SK-N-SH (cell line): ENCODE measurements at regions not wholly inside any gene's neighbourhood (a gene's known extent, or its start where the extent isn't known, plus 50 kb on each side); places are given as distances from the start of the nearest gene placed in this dataset.

Experiments used
- CTCF ChIA-PET: fragments of 300-600, 350-600 bp; formaldehyde crosslinking; extraction: SDS; loops from one replicate; lab custom pipeline; 2021; lab: Yijun Ruan, JAX
- POLR2A ChIA-PET: fragments of 350-600 bp; sonication (Branson Sonifier 250); formaldehyde crosslinking; extraction: SDS; loops from one replicate; lab custom pipeline; 2020; ENCODE audit warnings: antibody characterized with exemption, inconsistent platforms; lab: Yijun Ruan, JAX
- DNase-seq: peaks from one replicate; pipeline ENCODE4 v3.0.0; 2012
- H2AFZ ChIP-seq: fragments of 200-600 bp; sonication (generic); 2 replicates; pipeline ENCODE4 v1.8.1; 2016; ENCODE audit warnings: antibody characterized with exemption, mild to moderate bottlenecking, low read depth
- H3F3A ChIP-seq: fragments of 200-600 bp; sonication (generic); replicated peaks from 2 replicates; pipeline ENCODE3; 2016; ENCODE audit warnings: antibody characterized with exemption, mild to moderate bottlenecking; ENCODE audit not compliant: insufficient read depth
- H3K27ac ChIP-seq, 2 experiments: fragments of 200-500 bp in 1 of 2; fragments of 200-600 bp in 1 of 2; sonication (Bioruptor generic) in 1 of 2; sonication (generic), shearing (Covaris generic) in 1 of 2; 2 replicates each; pipeline versions ENCODE4 v1.5.1 to v1.6.1; 2014 to 2016; ENCODE audit warnings: low read depth in 2 of 2, inconsistent platforms in 1 of 2, low read length in 1 of 2, mild to moderate bottlenecking in 1 of 2, mixed read lengths in 1 of 2
- H3K27me3 ChIP-seq: fragments of 200-600 bp; sonication (generic), shearing (Covaris generic); 2 replicates; pipeline ENCODE4 v1.6.1; 2016; ENCODE audit warnings: mixed run types; ENCODE audit not compliant: insufficient read depth
- H3K36me3 ChIP-seq, 2 experiments: fragments of 200-500 bp in 1 of 2; fragments of 200-600 bp in 1 of 2; sonication (Bioruptor generic) in 1 of 2; sonication (generic) in 1 of 2; replicated peaks in 1 of 2; 2 replicates each; pipeline versions ENCODE3 to v1.5.1; 2014 to 2016; ENCODE audit warnings: low read length in 1 of 2, mild to moderate bottlenecking in 1 of 2; ENCODE audit not compliant: insufficient read depth in 2 of 2, control insufficient read depth in 1 of 2
- H3K4me1 ChIP-seq, 2 experiments: fragments of 200-500 bp in 1 of 2; fragments of 200-600 bp in 1 of 2; sonication (Bioruptor generic) in 1 of 2; sonication (generic), shearing (Covaris generic) in 1 of 2; 2 replicates each; pipeline versions ENCODE4 v1.5.1 to v1.6.1; 2014 to 2016; ENCODE audit warnings: low read depth in 1 of 2, low read length in 1 of 2, mixed run types in 1 of 2; ENCODE audit not compliant: insufficient read depth in 2 of 2, control insufficient read depth in 1 of 2
- H3K4me2 ChIP-seq: fragments of 200-600 bp; sonication (generic), shearing (Covaris generic); 2 replicates; pipeline ENCODE4 v1.6.1; 2017; ENCODE audit warnings: mixed run types
- H3K4me3 ChIP-seq, 2 experiments: fragments of 200-500 bp in 1 of 2; fragments of 200-600 bp in 1 of 2; sonication (Bioruptor generic) in 1 of 2; sonication (generic), shearing (Covaris generic) in 1 of 2; 2 replicates each; pipeline versions ENCODE4 v1.5.1 to v1.8.1; 2014 to 2016; ENCODE audit warnings: low read depth in 2 of 2, inconsistent platforms in 1 of 2, low read length in 1 of 2, mild to moderate bottlenecking in 1 of 2, mixed read lengths in 1 of 2, moderate library complexity in 1 of 2
- H3K79me2 ChIP-seq: fragments of 200-600 bp; sonication (generic); 2 replicates; pipeline ENCODE4 v1.8.1; 2017; ENCODE audit warnings: mild to moderate bottlenecking; ENCODE audit not compliant: insufficient read depth
- H3K9ac ChIP-seq: fragments of 200-600 bp; sonication (generic); 2 replicates; pipeline ENCODE4 v1.6.1; 2017; ENCODE audit warnings: mixed run types
- H3K9me2 ChIP-seq: fragments of 200-600 bp; sonication (generic); 2 replicates; pipeline ENCODE4 v1.6.1; 2017; ENCODE audit warnings: mixed run types
- H3K9me3 ChIP-seq: fragments of 200-600 bp; sonication (generic); 2 replicates; pipeline ENCODE4 v1.6.1; 2017; ENCODE audit warnings: mixed run types, mild to moderate bottlenecking, moderate library complexity
- H4K20me1 ChIP-seq: fragments of 200-600 bp; sonication (generic); 2 replicates; pipeline ENCODE4 v1.6.1; 2017; ENCODE audit warnings: mild to moderate bottlenecking, mixed run types; ENCODE audit not compliant: insufficient read depth
- ELF1 ChIP-seq: IDR thresholded peaks from 2 replicates; pipeline ENCODE4 v1.4.0; 2012
- EP300 ChIP-seq, 2 experiments: IDR thresholded peaks; 2 replicates each; pipeline versions ENCODE4 v1.4.0 to v1.6.1; 2012; ENCODE audit warnings: borderline replicate concordance in 1 of 2, low read depth in 1 of 2, low read length in 1 of 2
- EZH2phosphoT487 ChIP-seq: fragments of 200-600 bp; sonication (generic); IDR thresholded peaks from 2 replicates; pipeline ENCODE4 v1.6.1; 2017; ENCODE audit warnings: low read depth, mixed run types, mild to moderate bottlenecking, antibody characterized with exemption, moderate library complexity, borderline replicate concordance
- FOSL2 ChIP-seq: IDR thresholded peaks from 2 replicates; pipeline ENCODE4 v1.4.0; 2012; ENCODE audit warnings: low read depth, mild to moderate bottlenecking, moderate library complexity, borderline replicate concordance
- FOXJ3 ChIP-seq: sonication (generic); formaldehyde crosslinking; IDR thresholded peaks from 2 replicates; pipeline ENCODE4 v1.5.1; 2020; ENCODE audit warnings: mild to moderate bottlenecking, missing genetic modification reagents
- FOXM1 ChIP-seq: IDR thresholded peaks from 2 replicates; pipeline ENCODE4 v1.4.0; 2012; ENCODE audit warnings: low read depth, mild to moderate bottlenecking
- GABPA ChIP-seq: IDR thresholded peaks from 2 replicates; pipeline ENCODE4 v1.4.0; 2012; ENCODE audit warnings: low read depth, mild to moderate bottlenecking
- NFIC ChIP-seq: IDR thresholded peaks from 2 replicates; pipeline ENCODE4 v1.4.0; 2012; ENCODE audit warnings: borderline replicate concordance
- NRF1 ChIP-seq: IDR thresholded peaks from 2 replicates; pipeline ENCODE4 v1.6.1; 2012; ENCODE audit warnings: low read depth, mild to moderate bottlenecking, low read length
- POLR2AphosphoS5 ChIP-seq: IDR thresholded peaks from 2 replicates; pipeline ENCODE4 v1.6.1; 2012; ENCODE audit warnings: low read depth, low read length
- RAD21 ChIP-seq: IDR thresholded peaks from 2 replicates; pipeline ENCODE4 v1.6.1; 2012; ENCODE audit warnings: mild to moderate bottlenecking, low read length
- SIN3A ChIP-seq: IDR thresholded peaks from 2 replicates; pipeline ENCODE4 v1.6.1; 2012; ENCODE audit warnings: low read depth, mild to moderate bottlenecking, low read length, moderate library complexity, borderline replicate concordance
- TAF1 ChIP-seq: IDR thresholded peaks from 2 replicates; pipeline ENCODE4 v1.6.1; 2012; ENCODE audit warnings: low read depth, mild to moderate bottlenecking, low read length, moderate library complexity, borderline replicate concordance
- TEAD4 ChIP-seq: IDR thresholded peaks from 2 replicates; pipeline ENCODE4 v1.4.0; 2012; ENCODE audit warnings: mild to moderate bottlenecking, borderline replicate concordance; ENCODE audit not compliant: insufficient read depth
- WGBS: methylation state at CpG from one replicate; pipeline ENCODE4 v1.1.6; 2017; ENCODE audit warnings: low lambda C conversion rate; 5-methylcytosine and 5-hydroxymethylcytosine counted together
- TF ChIP-seq, protein P1 (sequence below): IDR thresholded peaks from 2 replicates; pipeline ENCODE4; 2012
- TF ChIP-seq, protein P2 (sequence below): fragments of 150-350 bp; IDR thresholded peaks from 2 replicates; pipeline ENCODE4 v1.6.1; 2016; ENCODE audit warnings: mild to moderate bottlenecking, low read depth, low read length

DNA sequence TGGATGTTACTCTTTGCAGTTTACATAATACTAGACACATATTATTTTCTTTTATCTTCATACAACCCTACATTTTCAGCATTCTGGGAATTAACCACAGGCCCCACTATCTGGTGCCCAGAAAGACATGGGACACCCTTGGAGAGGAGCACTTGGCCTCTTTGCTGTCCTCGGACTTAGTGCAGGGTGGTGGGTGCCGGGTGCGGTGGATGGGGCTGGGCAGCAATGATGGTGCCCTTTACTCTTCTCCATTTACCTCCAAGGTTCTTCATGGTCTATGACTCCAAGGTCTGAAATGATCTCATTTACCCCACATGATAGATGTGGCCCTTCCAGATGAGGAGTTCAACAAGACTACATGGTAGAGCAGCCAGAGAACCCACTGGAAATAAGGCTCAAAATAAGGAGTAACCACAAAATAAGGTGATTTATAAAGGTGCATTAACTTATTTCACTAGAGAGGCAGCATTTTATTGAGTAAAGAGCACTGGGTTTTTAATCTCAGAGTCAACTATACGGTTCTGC is 56.2 kb upstream of the IGFBP3 start:
- Histone ChIP-seq H3K9me2 (no peaks in the 10 kb centered on the region), H3K9ac (peak overlapping the region; percentile 36), H3K27me3 (no peaks in the 10 kb centered on the region), H3K36me3 (no peaks in the 10 kb centered on the region), H3K27ac (peak overlapping the region in 1 of 2 experiments; percentile 94; a peak in 3 of 4 replicates), H4K20me1 (no peaks in the 10 kb centered on the region), H2AFZ (peak overlapping the region; percentile 3; the same call in 1 of the 2 replicates), H3K79me2 (no peaks in the 10 kb centered on the region), H3F3A (peaks cover 15% of the 10 kb centered on the region), H3K9me3 (peaks cover 8% of the 10 kb centered on the region; the same call in 1 of the 2 replicates), H3K4me1 (peaks cover 0 to 35% of the 10 kb centered on the region in 2 experiments; a peak in 3 of 4 replicates), H3K4me2 (peak overlapping the region; percentile 66; the same call in 1 of the 2 replicates), H3K4me3 (no peak overlapping the region)
- ChIA-PET CTCF (interaction anchor here (1.3 to 1.5 kb wide), 2 partner anchors 54 kb away, joined by 5 to 6 read pairs; no protein-coding TSS in a partner anchor), POLR2A (no interaction called here)
- WGBS: 91% methylated on average over 4 of the region's 4 CpGs
- DNase-seq: no peak
- no peak for TF ChIP-seq TAF1
- TF ChIP-seq FOXM1: no peak
- TF ChIP-seq ELF1: no peak
- no peak for TF ChIP-seq GABPA
- TF ChIP-seq POLR2AphosphoS5: no peak
- no peak for TF ChIP-seq EP300 (IDR thresholded peaks at IDR 0.05; ENCODE audit: borderline replicate concordance in 1 of 2, low read depth in 1 of 2, low read length in 1 of 2)
- TF ChIP-seq FOXJ3 (CRISPR knock-in tag): no peak
- TF ChIP-seq, protein P1, sequence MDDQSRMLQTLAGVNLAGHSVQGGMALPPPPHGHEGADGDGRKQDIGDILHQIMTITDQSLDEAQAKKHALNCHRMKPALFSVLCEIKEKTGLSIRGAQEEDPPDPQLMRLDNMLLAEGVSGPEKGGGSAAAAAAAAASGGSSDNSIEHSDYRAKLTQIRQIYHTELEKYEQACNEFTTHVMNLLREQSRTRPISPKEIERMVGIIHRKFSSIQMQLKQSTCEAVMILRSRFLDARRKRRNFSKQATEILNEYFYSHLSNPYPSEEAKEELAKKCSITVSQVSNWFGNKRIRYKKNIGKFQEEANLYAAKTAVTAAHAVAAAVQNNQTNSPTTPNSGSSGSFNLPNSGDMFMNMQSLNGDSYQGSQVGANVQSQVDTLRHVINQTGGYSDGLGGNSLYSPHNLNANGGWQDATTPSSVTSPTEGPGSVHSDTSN: no peak
- no peak for TF ChIP-seq NFIC
- TF ChIP-seq EZH2phosphoT487: no peak
- TF ChIP-seq, protein P2, sequence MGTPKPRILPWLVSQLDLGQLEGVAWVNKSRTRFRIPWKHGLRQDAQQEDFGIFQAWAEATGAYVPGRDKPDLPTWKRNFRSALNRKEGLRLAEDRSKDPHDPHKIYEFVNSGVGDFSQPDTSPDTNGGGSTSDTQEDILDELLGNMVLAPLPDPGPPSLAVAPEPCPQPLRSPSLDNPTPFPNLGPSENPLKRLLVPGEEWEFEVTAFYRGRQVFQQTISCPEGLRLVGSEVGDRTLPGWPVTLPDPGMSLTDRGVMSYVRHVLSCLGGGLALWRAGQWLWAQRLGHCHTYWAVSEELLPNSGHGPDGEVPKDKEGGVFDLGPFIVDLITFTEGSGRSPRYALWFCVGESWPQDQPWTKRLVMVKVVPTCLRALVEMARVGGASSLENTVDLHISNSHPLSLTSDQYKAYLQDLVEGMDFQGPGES: no peak
- no peak for TF ChIP-seq SIN3A
- no peak for TF ChIP-seq FOSL2

DNA sequence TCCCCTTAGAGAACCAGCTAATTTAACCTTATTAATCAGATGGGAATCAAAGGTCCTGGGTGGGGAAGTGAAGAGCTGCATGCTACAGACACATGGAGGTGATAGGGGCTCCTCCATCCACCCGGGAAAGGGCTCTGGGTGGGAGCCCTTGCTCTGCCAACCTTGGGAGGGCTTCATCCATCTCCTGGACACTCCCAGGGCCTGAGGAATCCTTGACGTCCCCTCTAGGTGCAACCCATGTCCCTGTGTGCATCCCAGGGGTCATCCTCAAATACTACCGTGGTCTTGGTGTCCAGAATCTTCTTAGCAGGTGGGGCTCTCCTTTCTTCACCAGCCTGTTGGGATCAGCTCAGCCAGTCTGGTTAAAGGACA is 55.4 kb upstream of the IGFBP3 start:
- Histone ChIP-seq H3K9ac (no peak overlapping the region), H3K9me2 (no peaks in the 10 kb centered on the region), H3K4me1 (peaks cover 0 to 35% of the 10 kb centered on the region in 2 experiments; a peak in 3 of 4 replicates), H3K27me3 (no peaks in the 10 kb centered on the region), H3F3A (peaks cover 15% of the 10 kb centered on the region), H2AFZ (no peak overlapping the region), H4K20me1 (no peaks in the 10 kb centered on the region), H3K36me3 (no peaks in the 10 kb centered on the region), H3K27ac (no peak overlapping the region), H3K79me2 (no peaks in the 10 kb centered on the region), H3K9me3 (no peaks in the 10 kb centered on the region), H3K4me3 (no peak overlapping the region), H3K4me2 (no peak overlapping the region)
- ChIA-PET POLR2A (no interaction called here), CTCF (interaction anchor here (1.3 kb wide), 1 partner anchor 54 kb away, joined by 6 read pairs; no protein-coding TSS in a partner anchor)
- DNase-seq: no peak
- TF ChIP-seq NRF1 (no peak), FOXJ3 (CRISPR knock-in tag) (no peak), TEAD4 (no peak), RAD21 (no peak)
- TF ChIP-seq, protein P2: no peak
- WGBS: 89% methylated on average over 3 of the region's 3 CpGs
